HUES48 (cell line): ENCODE measurements at regions not wholly inside any gene's neighbourhood (a gene's known extent, or its start where the extent isn't known, plus 50 kb on each side); places are given as distances from the start of the nearest gene placed in this dataset.
"Not testable (repeated sequence)": the region's sequence is repeated elsewhere in the genome, so short reads cannot be mapped to it uniquely, and the experiment has no call there.

ENCODE experiments used
- H3K27ac ChIP-seq: one replicate; pipeline ENCODE4 v1.7.0; 2013; ENCODE audit warnings: low read depth, low read length, inconsistent platforms
- H3K27me3 ChIP-seq: 2 replicates; pipeline ENCODE4 v1.6.1; 2013; ENCODE audit warnings: mild to moderate bottlenecking, low read length; ENCODE audit not compliant: control insufficient read depth, insufficient read depth
- H3K36me3 ChIP-seq: 2 replicates; pipeline ENCODE4 v1.6.1; 2013; ENCODE audit warnings: low read length; ENCODE audit not compliant: control insufficient read depth, insufficient read depth
- H3K4me1 ChIP-seq: 2 replicates; pipeline ENCODE4 v1.6.1; 2013; ENCODE audit warnings: mild to moderate bottlenecking, low read length; ENCODE audit not compliant: control insufficient read depth, insufficient read depth
- H3K4me3 ChIP-seq: 2 replicates; pipeline ENCODE4 v1.5.1; 2013; ENCODE audit warnings: mild to moderate bottlenecking, low read depth, low read length
- H3K9ac ChIP-seq: 2 replicates; pipeline ENCODE4 v1.6.1; 2013; ENCODE audit warnings: mild to moderate bottlenecking, low read depth, low read length, moderate library complexity
- H3K9me3 ChIP-seq: 2 replicates; pipeline ENCODE4 v1.6.1; 2013; ENCODE audit warnings: low read length; ENCODE audit not compliant: control insufficient read depth, insufficient read depth

DNA sequence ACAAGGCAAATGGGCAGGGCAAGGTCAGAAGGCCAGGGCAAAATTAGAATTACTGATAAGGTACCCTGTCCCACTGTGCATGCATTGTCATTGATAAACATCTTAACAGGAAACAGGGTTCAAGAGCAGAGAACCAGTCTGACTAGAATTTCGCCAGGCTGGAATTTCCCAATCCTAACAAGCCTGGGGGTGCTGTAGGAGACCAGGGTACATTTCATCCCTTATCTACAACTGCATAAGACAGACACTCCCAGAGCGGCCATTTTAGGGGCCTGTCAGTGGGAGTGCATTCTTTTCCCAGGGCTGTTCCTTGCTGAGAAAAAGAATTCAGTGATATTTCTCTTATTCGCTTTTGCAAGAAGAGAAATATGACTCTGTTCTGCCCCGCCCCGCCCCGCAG, 218.7 kb upstream of the RASA1 start:
- H3K9me3 ChIP-seq, result peaks cover 14% of the 10 kb centered on the region
- H3K27ac ChIP-seq, H3K4me1 ChIP-seq, H3K9ac ChIP-seq, H3K27me3 ChIP-seq, H3K36me3 ChIP-seq, H3K4me3 ChIP-seq: not testable (repeated sequence)

DNA sequence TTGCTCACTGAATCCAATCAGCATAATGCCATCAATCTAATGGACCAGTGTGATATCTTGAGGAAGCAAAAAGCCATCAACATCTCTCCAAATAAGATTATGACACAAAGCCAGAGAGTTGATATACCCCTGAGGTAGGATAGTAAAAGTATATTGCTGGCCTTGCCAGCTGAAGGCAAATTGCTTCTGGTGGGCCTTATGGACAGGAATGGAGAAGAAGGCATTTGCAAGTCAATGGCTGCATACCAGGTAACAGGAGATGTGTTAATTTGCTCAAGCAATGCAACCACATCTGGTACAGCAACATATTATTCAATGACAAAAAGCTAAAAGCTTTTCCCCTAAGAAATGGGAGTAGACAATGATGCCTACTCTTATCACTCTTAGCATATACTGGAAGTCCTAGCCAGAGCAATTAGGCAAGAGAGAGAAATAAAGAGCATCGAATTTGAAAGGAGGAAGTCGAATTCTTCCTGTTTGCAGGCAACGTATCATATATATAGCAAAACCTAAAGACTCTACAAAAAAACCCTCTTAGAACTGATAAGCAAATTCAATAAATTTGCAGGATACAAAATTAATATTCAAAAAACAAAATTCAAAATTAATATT, 216.1 kb upstream of the RASA1 start:
- no peak overlapping the region for H3K27ac ChIP-seq
- H3K9ac ChIP-seq, result no peak overlapping the region
- H3K36me3 ChIP-seq, result no peaks in the 10 kb centered on the region
- H3K4me1 ChIP-seq, result 0 out of 2 replicates have a peak, but pooled peaks cover 4% of the 10 kb centered on the region
- no peak overlapping the region for H3K4me3 ChIP-seq
- peaks cover 14% of the 10 kb centered on the region for H3K9me3 ChIP-seq
- H3K27me3 ChIP-seq, result no peaks in the 10 kb centered on the region

DNA sequence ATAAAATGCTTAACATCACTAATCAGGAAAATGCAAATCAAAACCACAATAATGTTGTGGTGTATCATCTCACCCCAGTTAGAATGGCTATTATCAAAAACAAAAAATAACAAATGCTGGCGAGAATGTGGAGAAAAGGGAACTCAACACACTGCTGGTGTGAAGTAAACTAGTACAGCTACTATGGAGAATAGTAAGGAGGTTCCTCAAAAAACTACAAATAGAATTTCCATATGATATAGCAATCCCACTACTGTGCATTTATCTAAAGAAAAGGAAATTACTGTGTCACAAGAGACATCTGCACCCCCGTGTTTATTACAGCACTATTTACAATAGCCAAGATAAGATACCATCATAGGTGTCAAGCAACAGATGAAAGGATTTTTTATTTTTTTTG, 214.5 kb upstream of the RASA1 start:
- Histone ChIP-seq H3K9me3 (peaks cover 13% of the 10 kb centered on the region), H3K36me3 (no peaks in the 10 kb centered on the region), H3K4me1 (0 out of 2 replicates have a peak, but pooled peaks cover 4% of the 10 kb centered on the region), H3K27me3 (no peaks in the 10 kb centered on the region), H3K27ac (no peak overlapping the region), H3K4me3 (no peak overlapping the region), H3K9ac (no peak overlapping the region)

DNA sequence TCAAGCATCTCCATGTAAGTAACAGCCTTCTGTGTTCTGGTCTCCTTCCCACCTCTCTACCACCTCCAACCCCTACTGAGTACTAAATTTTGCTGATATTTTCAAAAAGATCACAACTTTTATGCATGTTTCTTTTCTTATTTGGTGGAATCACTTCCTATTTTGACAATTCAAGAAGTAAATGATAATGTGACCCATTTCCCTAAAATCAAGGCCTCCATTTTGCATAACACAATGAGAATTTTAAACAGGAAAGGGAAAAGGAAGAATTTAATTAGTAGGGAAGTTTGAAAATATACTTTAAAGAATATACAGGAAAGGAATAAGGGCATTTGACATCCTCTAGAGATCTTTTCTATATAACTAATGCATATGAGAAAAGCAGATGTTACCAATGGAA, 212.9 kb upstream of the RASA1 start:
- Histone ChIP-seq H3K4me1 (0 out of 2 replicates have a peak, but pooled peaks cover 4% of the 10 kb centered on the region), H3K4me3 (no peak overlapping the region), H3K9ac (no peak overlapping the region), H3K27me3 (no peaks in the 10 kb centered on the region), H3K9me3 (peaks cover 9% of the 10 kb centered on the region; the same call in 1 of the 2 replicates), H3K27ac (no peak overlapping the region), H3K36me3 (no peaks in the 10 kb centered on the region)

DNA sequence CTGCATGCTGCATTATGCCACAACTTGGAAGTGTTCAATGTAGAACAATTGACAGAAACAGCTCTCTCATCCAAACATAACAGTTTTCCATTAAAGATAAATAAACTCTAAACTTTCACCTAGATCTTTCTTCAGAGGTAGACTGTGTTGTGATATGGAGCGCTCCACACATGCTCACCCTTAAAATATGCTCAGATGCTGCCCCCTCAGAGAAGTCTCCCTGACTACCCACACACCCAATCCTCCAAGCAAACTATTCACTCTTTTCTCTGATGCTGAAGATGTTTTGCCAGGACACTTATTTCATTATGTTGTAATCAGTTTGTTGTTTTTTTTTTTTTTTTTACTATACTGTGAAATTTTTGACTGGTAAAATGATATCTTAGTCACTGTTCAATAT, 206.6 kb upstream of the RASA1 start:
- Histone ChIP-seq H3K27ac (no peak overlapping the region), H3K9me3 (no peaks in the 10 kb centered on the region), H3K27me3 (no peaks in the 10 kb centered on the region), H3K4me1 (no peaks in the 10 kb centered on the region), H3K4me3 (no peak overlapping the region), H3K9ac (no peak overlapping the region), H3K36me3 (no peaks in the 10 kb centered on the region)

DNA sequence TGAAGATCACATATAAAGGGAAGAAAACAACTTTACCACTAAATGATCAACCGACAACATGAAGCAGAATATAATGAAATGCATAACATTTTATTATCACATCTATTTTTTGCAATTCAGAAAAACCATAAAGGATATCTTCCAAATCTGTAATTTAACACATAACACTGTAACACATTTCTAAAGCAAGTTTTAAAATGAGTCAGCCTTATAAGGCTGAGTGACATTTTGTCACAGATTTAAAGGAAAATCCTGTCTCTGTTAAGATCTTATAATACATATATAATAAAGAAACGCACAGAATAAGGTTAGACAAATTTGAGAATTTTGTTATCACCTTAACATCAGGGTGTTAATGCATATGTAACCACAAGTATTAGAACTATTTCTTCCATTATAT, 198.4 kb upstream of the RASA1 start:
- Histone ChIP-seq H3K9me3 (no peaks in the 10 kb centered on the region), H3K36me3 (no peaks in the 10 kb centered on the region), H3K4me1 (no peaks in the 10 kb centered on the region), H3K27me3 (no peaks in the 10 kb centered on the region), H3K27ac (no peak overlapping the region), H3K9ac (no peak overlapping the region), H3K4me3 (no peak overlapping the region)

DNA sequence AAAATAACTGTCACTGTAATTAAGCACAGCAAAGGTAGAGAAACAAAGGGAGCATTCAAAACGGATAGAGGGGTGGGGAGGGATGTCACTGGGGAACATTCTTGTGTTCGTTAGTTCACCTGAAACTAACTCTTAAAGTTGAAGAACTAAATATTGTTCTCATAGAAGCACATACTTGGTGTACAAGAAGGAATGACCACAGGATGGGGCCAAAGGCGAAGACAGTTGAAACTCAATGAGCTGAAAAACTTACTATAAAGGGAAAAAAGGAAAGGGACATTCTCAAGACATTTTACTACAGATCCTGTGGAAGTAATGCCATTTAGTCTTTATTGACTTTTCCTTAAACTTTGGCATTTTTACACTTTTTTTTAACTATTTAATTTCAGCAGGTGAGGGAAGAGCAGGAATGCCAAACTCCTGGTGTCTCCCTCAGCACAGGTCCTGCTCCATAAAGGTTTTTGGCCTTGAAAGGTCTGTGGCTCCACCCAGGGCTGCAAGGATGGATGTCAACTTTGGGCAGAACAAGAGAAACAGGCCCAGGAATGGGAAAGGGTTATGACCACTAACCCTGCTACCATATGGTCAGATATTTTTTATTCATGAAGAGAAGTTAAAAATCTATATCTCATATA, 197.6 kb upstream of the RASA1 start:
- no peaks in the 10 kb centered on the region for H3K36me3 ChIP-seq
- H3K9ac ChIP-seq, result no peak overlapping the region
- no peak overlapping the region for H3K27ac ChIP-seq
- no peaks in the 10 kb centered on the region for H3K27me3 ChIP-seq
- no peak overlapping the region for H3K4me3 ChIP-seq
- H3K9me3 ChIP-seq, result no peaks in the 10 kb centered on the region
- no peaks in the 10 kb centered on the region for H3K4me1 ChIP-seq

DNA sequence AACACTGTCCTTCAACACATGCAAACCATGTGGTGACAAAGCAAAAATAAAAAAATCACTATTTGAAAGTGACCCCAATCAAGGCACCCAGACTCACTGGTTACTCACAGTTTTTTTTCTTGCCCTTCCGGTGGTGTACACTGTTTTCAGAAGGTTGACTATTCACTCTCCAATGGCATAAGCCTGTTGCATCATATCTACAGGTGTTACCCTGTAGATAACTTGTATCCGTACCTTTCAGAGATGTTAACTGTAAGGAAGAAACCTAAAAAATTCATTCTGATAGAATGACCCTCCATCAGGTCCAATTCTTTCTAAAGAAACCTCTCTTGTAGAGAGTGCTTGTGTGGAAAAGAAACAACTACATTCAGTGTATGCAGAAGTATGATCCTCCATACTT, 193.6 kb upstream of the RASA1 start:
- Histone ChIP-seq H3K4me3 (no peak overlapping the region), H3K27ac (no peak overlapping the region)

DNA sequence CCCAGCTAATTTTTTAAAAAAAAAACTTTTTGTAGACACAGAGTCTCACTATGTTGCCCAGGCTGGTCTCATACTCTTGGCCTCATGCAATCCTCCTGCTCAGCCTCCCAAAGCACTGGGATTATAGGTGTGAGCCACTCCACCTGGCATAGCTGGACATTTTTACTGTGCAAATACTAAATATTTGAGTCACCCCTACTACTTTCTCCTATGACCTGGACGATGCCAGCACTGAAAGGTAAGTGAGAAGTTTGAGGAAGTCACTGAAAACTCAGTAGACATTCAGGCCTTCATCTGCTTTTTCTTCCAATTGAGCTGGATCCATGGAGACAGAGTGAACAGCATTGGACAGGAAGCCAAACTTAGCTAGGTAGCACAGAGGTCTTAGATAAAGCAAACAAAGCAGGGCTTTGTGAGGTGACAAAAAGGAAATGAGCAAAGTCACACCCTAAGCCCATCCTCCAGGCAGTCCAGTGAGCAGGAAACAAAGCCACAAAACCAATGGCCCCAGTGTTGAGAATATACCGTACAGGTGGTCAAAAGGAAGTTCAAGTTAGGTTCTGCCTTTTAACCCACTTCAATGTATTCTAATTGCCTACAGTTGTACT, 192.6 kb upstream of the RASA1 start:
- Histone ChIP-seq H3K27ac (no peak overlapping the region), H3K4me3 (no peak overlapping the region), H3K4me1 (no peaks in the 10 kb centered on the region)

More for the DNA sequence above, 193.6 kb upstream of the RASA1 start:
- no peaks in the 10 kb centered on the region for H3K9me3 ChIP-seq
- H3K27me3 ChIP-seq, result no peaks in the 10 kb centered on the region
- H3K36me3 ChIP-seq, result no peaks in the 10 kb centered on the region
- H3K4me1 ChIP-seq, result no peaks in the 10 kb centered on the region
- no peak overlapping the region for H3K9ac ChIP-seq

DNA sequence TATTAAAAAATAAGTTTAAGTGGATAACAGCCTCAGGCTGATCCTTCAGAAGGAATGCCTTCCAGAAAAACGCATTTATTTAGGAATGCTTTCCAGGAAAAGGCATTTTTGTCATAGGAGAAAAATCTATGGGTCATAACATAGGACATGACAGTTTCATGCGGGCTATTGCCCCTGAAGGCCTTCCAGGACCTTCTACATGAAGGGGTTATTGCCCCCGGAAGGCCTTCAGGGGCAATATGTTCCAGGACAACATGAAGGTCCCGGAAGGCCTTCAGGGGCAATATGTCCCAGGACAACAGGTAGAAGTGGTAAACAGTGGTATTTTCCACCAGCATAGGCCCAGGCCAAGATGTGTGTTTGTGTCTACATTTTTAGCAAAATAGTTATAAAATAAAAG, 191.3 kb upstream of the RASA1 start:
- Histone ChIP-seq H3K4me3 (no peak overlapping the region), H3K9me3 (no peaks in the 10 kb centered on the region), H3K27ac (no peak overlapping the region), H3K27me3 (no peaks in the 10 kb centered on the region), H3K36me3 (no peaks in the 10 kb centered on the region), H3K4me1 (no peaks in the 10 kb centered on the region), H3K9ac (no peak overlapping the region)

More for the DNA sequence above, 192.6 kb upstream of the RASA1 start:
- Histone ChIP-seq H3K9me3 (no peaks in the 10 kb centered on the region), H3K9ac (no peak overlapping the region), H3K27me3 (no peaks in the 10 kb centered on the region), H3K36me3 (no peaks in the 10 kb centered on the region)

DNA sequence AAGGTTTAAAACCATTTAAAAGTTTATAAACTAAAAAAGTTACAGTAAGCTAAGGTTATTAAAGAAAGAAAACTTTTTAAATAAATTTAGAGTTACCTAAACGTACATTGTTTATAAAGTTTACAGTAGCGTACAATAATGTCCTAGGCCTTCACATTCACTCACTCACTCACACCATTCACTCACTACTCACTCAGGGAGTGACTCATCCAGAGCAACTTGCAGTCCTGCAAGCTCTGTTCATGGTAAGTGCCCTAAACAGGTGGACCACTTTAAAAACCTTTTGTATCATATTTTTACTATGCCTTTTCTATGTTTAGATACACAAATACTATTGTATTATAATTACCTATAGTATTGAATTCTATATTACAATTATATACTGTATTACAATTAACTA, 190.8 kb upstream of the RASA1 start:
- H3K4me3 ChIP-seq, result no peak overlapping the region
- H3K36me3 ChIP-seq, result no peaks in the 10 kb centered on the region
- no peaks in the 10 kb centered on the region for H3K4me1 ChIP-seq

More for the DNA sequence above, 190.8 kb upstream of the RASA1 start:
- Histone ChIP-seq H3K9ac (no peak overlapping the region), H3K9me3 (no peaks in the 10 kb centered on the region), H3K27ac (no peak overlapping the region), H3K27me3 (no peaks in the 10 kb centered on the region)
